Dendritic cell treated with granulocyte-macrophage colony-stimulating factor and Interleukin-4, amounts not matched to agents 40 ng/mL and 50 ng/mL, for 4 days (primary cell): ENCODE measurements at regions not wholly inside any gene's neighbourhood (a gene's known extent, or its start where the extent isn't known, plus 50 kb on each side); places are given as distances from the start of the nearest gene placed in this dataset.

Source experiments
- H3K27ac Mint-ChIP-seq: one replicate; pipeline ENCODE4 v1.8.0; 2022; ENCODE audit warnings: mild to moderate bottlenecking, mixed read lengths
- H3K27me3 Mint-ChIP-seq: one replicate; pipeline ENCODE4 v1.8.0; 2022; ENCODE audit warnings: mild to moderate bottlenecking, mixed read lengths
- H3K36me3 Mint-ChIP-seq: one replicate; pipeline ENCODE4 v1.8.0; 2022; ENCODE audit warnings: low read depth, mixed read lengths
- H3K4me1 Mint-ChIP-seq: one replicate; pipeline ENCODE4 v1.8.0; 2022; ENCODE audit warnings: low read depth, mixed read lengths
- H3K4me3 Mint-ChIP-seq: one replicate; pipeline ENCODE4 v1.8.0; 2022; ENCODE audit warnings: mild to moderate bottlenecking, moderate library complexity, mixed read lengths
- H3K9me3 Mint-ChIP-seq: one replicate; pipeline ENCODE4 v1.8.0; 2022; ENCODE audit warnings: mixed read lengths
- intact Hi-C: fragments of 100-400 bp; cut with micrococcal nuclease; formaldehyde crosslinking; loops from one replicate; pipeline ENCODE4 v1.15.0; 2022

- no peaks in the 10 kb centered on the region for H3K4me1 Mint-ChIP-seq
- no peaks in the 10 kb centered on the region for H3K9me3 Mint-ChIP-seq
- no peak overlapping the region for H3K4me3 Mint-ChIP-seq
- H3K36me3 Mint-ChIP-seq: no peaks in the 10 kb centered on the region
- intact Hi-C loops: no loop called here
- H3K27me3 Mint-ChIP-seq: no peaks in the 10 kb centered on the region
- no peak overlapping the region for H3K27ac Mint-ChIP-seq
Observed at GRCh38 chr5:5799229-5799628, 376.8 kb downstream of the ICE1 start.

- Mint-ChIP-seq H3K4me1 (no peaks in the 10 kb centered on the region), H3K27me3 (no peaks in the 10 kb centered on the region), H3K36me3 (no peaks in the 10 kb centered on the region), H3K4me3 (no peak overlapping the region), H3K27ac (no peak overlapping the region), H3K9me3 (no peaks in the 10 kb centered on the region)
- intact Hi-C loops: no loop called here
Observed at GRCh38 chr5:5798462-5798861, 376.0 kb downstream of the ICE1 start.

GRCh38 chr5:5798041-5798440 is 375.6 kb downstream of the ICE1 start:
- H3K9me3 Mint-ChIP-seq: no peaks in the 10 kb centered on the region
- H3K27ac Mint-ChIP-seq: no peak overlapping the region
- no peaks in the 10 kb centered on the region for H3K36me3 Mint-ChIP-seq
- H3K4me3 Mint-ChIP-seq: no peak overlapping the region
- intact Hi-C loops: no loop called here
- no peaks in the 10 kb centered on the region for H3K4me1 Mint-ChIP-seq
- no peaks in the 10 kb centered on the region for H3K27me3 Mint-ChIP-seq

- H3K9me3 Mint-ChIP-seq: no peaks in the 10 kb centered on the region
Observed at GRCh38 chr5:5795074-5795771, 372.7 kb downstream of the ICE1 start.

GRCh38 chr5:5794118-5794560 is 371.7 kb downstream of the ICE1 start:
- H3K4me1 Mint-ChIP-seq: no peaks in the 10 kb centered on the region
- no peak overlapping the region for H3K27ac Mint-ChIP-seq
- intact Hi-C loops: no loop called here

More at GRCh38 chr5:5795074-5795771, 372.7 kb downstream of the ICE1 start:
- no peaks in the 10 kb centered on the region for H3K4me1 Mint-ChIP-seq
- no peak overlapping the region for H3K4me3 Mint-ChIP-seq
- H3K27ac Mint-ChIP-seq: no peak overlapping the region
- no peaks in the 10 kb centered on the region for H3K27me3 Mint-ChIP-seq
- H3K36me3 Mint-ChIP-seq: no peaks in the 10 kb centered on the region
- intact Hi-C loops: no loop called here

GRCh38 chr5:5793242-5794117 is 371.0 kb downstream of the ICE1 start:
- no peak overlapping the region for H3K4me3 Mint-ChIP-seq

More at GRCh38 chr5:5794118-5794560, 371.7 kb downstream of the ICE1 start:
- Mint-ChIP-seq H3K27me3 (no peaks in the 10 kb centered on the region), H3K36me3 (no peaks in the 10 kb centered on the region), H3K9me3 (no peaks in the 10 kb centered on the region), H3K4me3 (no peak overlapping the region)

GRCh38 chr5:5792106-5792505 is 369.6 kb downstream of the ICE1 start:
- Mint-ChIP-seq H3K4me1 (no peaks in the 10 kb centered on the region), H3K36me3 (no peaks in the 10 kb centered on the region), H3K27ac (no peak overlapping the region), H3K4me3 (no peak overlapping the region), H3K9me3 (peaks cover 6% of the 10 kb centered on the region), H3K27me3 (no peaks in the 10 kb centered on the region)
- intact Hi-C loops: no loop called here

More at GRCh38 chr5:5793242-5794117, 371.0 kb downstream of the ICE1 start:
- Mint-ChIP-seq H3K9me3 (no peaks in the 10 kb centered on the region), H3K4me1 (no peaks in the 10 kb centered on the region), H3K36me3 (no peaks in the 10 kb centered on the region), H3K27me3 (no peaks in the 10 kb centered on the region), H3K27ac (no peak overlapping the region)
- intact Hi-C loops: no loop called here

GRCh38 chr5:5788793-5789192 is 366.3 kb downstream of the ICE1 start:
- no peaks in the 10 kb centered on the region for H3K27me3 Mint-ChIP-seq

GRCh38 chr5:5787373-5787772 is 364.9 kb downstream of the ICE1 start:
- Mint-ChIP-seq H3K9me3 (peaks cover 9% of the 10 kb centered on the region), H3K4me1 (no peaks in the 10 kb centered on the region), H3K4me3 (no peak overlapping the region), H3K27me3 (no peaks in the 10 kb centered on the region), H3K36me3 (no peaks in the 10 kb centered on the region), H3K27ac (no peak overlapping the region)
- intact Hi-C loops: no loop called here

More at GRCh38 chr5:5788793-5789192, 366.3 kb downstream of the ICE1 start:
- Mint-ChIP-seq H3K4me3 (no peak overlapping the region), H3K27ac (no peak overlapping the region), H3K4me1 (no peaks in the 10 kb centered on the region), H3K9me3 (peaks cover 9% of the 10 kb centered on the region), H3K36me3 (no peaks in the 10 kb centered on the region)
- intact Hi-C loops: no loop called here

GRCh38 chr5:5784101-5784500 is 361.6 kb downstream of the ICE1 start:
- H3K4me1 Mint-ChIP-seq: no peaks in the 10 kb centered on the region
- H3K4me3 Mint-ChIP-seq: no peak overlapping the region
- H3K27ac Mint-ChIP-seq: no peak overlapping the region
- no peaks in the 10 kb centered on the region for H3K36me3 Mint-ChIP-seq
- intact Hi-C loops: no loop called here
- H3K27me3 Mint-ChIP-seq: no peaks in the 10 kb centered on the region
- peaks cover 9% of the 10 kb centered on the region for H3K9me3 Mint-ChIP-seq

GRCh38 chr5:5783021-5783420 is 360.5 kb downstream of the ICE1 start:
- Mint-ChIP-seq H3K36me3 (no peaks in the 10 kb centered on the region), H3K4me1 (no peaks in the 10 kb centered on the region), H3K4me3 (no peak overlapping the region), H3K9me3 (peaks cover 9% of the 10 kb centered on the region), H3K27ac (no peak overlapping the region), H3K27me3 (no peaks in the 10 kb centered on the region)
- intact Hi-C loops: no loop called here

- intact Hi-C loops: no loop called here
- H3K4me1 Mint-ChIP-seq: no peaks in the 10 kb centered on the region
- no peak overlapping the region for H3K4me3 Mint-ChIP-seq
- no peaks in the 10 kb centered on the region for H3K36me3 Mint-ChIP-seq
- H3K9me3 Mint-ChIP-seq: peaks cover 6% of the 10 kb centered on the region
- no peaks in the 10 kb centered on the region for H3K27me3 Mint-ChIP-seq
- no peak overlapping the region for H3K27ac Mint-ChIP-seq
Observed at GRCh38 chr5:5782402-5782801, 359.9 kb downstream of the ICE1 start.

- H3K4me3 Mint-ChIP-seq: no peak overlapping the region
- H3K27me3 Mint-ChIP-seq: no peaks in the 10 kb centered on the region
- H3K9me3 Mint-ChIP-seq: no peaks in the 10 kb centered on the region
- intact Hi-C loops: no loop called here
- no peaks in the 10 kb centered on the region for H3K36me3 Mint-ChIP-seq
- no peaks in the 10 kb centered on the region for H3K4me1 Mint-ChIP-seq
- H3K27ac Mint-ChIP-seq: no peak overlapping the region
Observed at GRCh38 chr5:5781335-5781734, 358.9 kb downstream of the ICE1 start.

GRCh38 chr5:5780253-5780652 is 357.8 kb downstream of the ICE1 start:
- intact Hi-C loops: no loop called here
- H3K9me3 Mint-ChIP-seq: no peaks in the 10 kb centered on the region
- H3K27me3 Mint-ChIP-seq: no peaks in the 10 kb centered on the region
- no peaks in the 10 kb centered on the region for H3K4me1 Mint-ChIP-seq
- no peaks in the 10 kb centered on the region for H3K36me3 Mint-ChIP-seq
- no peak overlapping the region for H3K4me3 Mint-ChIP-seq
- H3K27ac Mint-ChIP-seq: no peak overlapping the region
